K562 (cell line): ENCODE measurements at regions not wholly inside any gene's neighbourhood (a gene's known extent, or its start where the extent isn't known, plus 50 kb on each side); places are given as distances from the start of the nearest gene placed in this dataset.

Experiments
- ATAC-seq: fragments of 200-7000 bp; cut with Tn5 transposase; 3 replicates; pipeline ENCODE4 v1.9.1; 2020; ENCODE audit warnings: moderate library complexity
- BruUV-seq: library from RNA; stranded (reverse); fragments of 400-500 nt; replicated peaks from 2 replicates; lab custom pipeline; 2021; lab: Mats Ljungman, UMichigan
- CTCF ChIA-PET: fragments of 300-600 bp; formaldehyde crosslinking; extraction: SDS; loops from one replicate; lab custom pipeline; 2021; ENCODE audit warnings: low intra/inter-chr PET ratio; lab: Yijun Ruan, JAX
- POLR2A ChIA-PET: fragments of 300-600, 350-650 bp; sonication (Branson Sonifier 250); formaldehyde crosslinking; extraction: SDS; loops from one replicate; lab custom pipeline; 2021; ENCODE audit warnings: antibody characterized with exemption, inconsistent platforms; lab: Yijun Ruan, JAX
- DNase-seq, 4 experiments: peaks; one replicate each; pipeline versions ENCODE4 v3.0.0 to v3.0.0-alpha.2; 2011 to 2018; ENCODE audit warnings: low spot score in 3 of 4, mixed read lengths in 3 of 4; ENCODE audit errors: extremely low read depth in 1 of 4
- FAIRE-seq: peaks from 2 replicates; lab custom pipeline; 2011; peaks lifted over from hg19 to GRCh38; lab: Jason Lieb, UNC
- H2AFZ ChIP-seq: 2 replicates; pipeline ENCODE4 v1.6.0; 2011; ENCODE audit warnings: low read depth, low read length, control low read depth, inconsistent platforms
- H3K27ac ChIP-seq: fragments of 200-600 bp; 3 replicates; pipeline ENCODE4 v1.8.0; 2011; ENCODE audit warnings: low read depth, mild to moderate bottlenecking, control low read depth, inconsistent platforms, low read length, moderate library complexity, mixed read lengths; ENCODE audit errors: extremely low read depth
- H3K27me3 ChIP-seq, 2 experiments: fragments of 300-600 bp in 1 of 2; 2 replicates in 1 of 2; 3 replicates in 1 of 2; pipeline versions ENCODE4 v1.6.0 to v1.8.0; 2011; ENCODE audit warnings: inconsistent platforms in 2 of 2, low read length in 2 of 2, mild to moderate bottlenecking in 1 of 2, mixed read lengths in 1 of 2, moderate library complexity in 1 of 2; ENCODE audit not compliant: control insufficient read depth in 2 of 2, insufficient read depth in 2 of 2
- H3K36me3 ChIP-seq: fragments of 300-600 bp; 3 replicates; pipeline ENCODE4 v1.8.0; 2011; ENCODE audit warnings: mild to moderate bottlenecking, low read length, inconsistent platforms; ENCODE audit not compliant: control insufficient read depth, insufficient read depth
- H3K4me1 ChIP-seq, 2 experiments: fragments of 200-600 bp in 1 of 2; replicated peaks in 1 of 2; 2 replicates in 1 of 2; 3 replicates in 1 of 2; pipeline versions ENCODE4 v1.5.1 to v1.8.0; 2011; ENCODE audit warnings: inconsistent platforms in 2 of 2, low read length in 2 of 2, mild to moderate bottlenecking in 1 of 2, mixed read lengths in 1 of 2, moderate library complexity in 1 of 2; ENCODE audit not compliant: control insufficient read depth in 2 of 2, insufficient read depth in 2 of 2
- H3K4me2 ChIP-seq: 2 replicates; pipeline ENCODE4 v1.6.1; 2011; ENCODE audit warnings: low read length, control low read depth, inconsistent platforms, mixed read lengths; ENCODE audit not compliant: insufficient read depth
- H3K4me3 ChIP-seq: fragments of 200-600 bp; sonication (generic), shearing (Covaris generic); 2 replicates; pipeline ENCODE4 v1.5.1; 2016; ENCODE audit warnings: control low read depth, inconsistent platforms
- H3K79me2 ChIP-seq: fragments of 200-600 bp; 3 replicates; pipeline ENCODE4 v1.8.0; 2011; ENCODE audit warnings: low read length, inconsistent platforms; ENCODE audit not compliant: control insufficient read depth, insufficient read depth
- H3K9ac ChIP-seq, 2 experiments: 2 replicates each; pipeline versions ENCODE4 v1.6.0 to v1.6.1; 2011; ENCODE audit warnings: low read depth in 2 of 2, low read length in 2 of 2, control low read depth in 1 of 2, inconsistent platforms in 1 of 2, mild to moderate bottlenecking in 1 of 2, mixed read lengths in 1 of 2; ENCODE audit not compliant: insufficient read depth in 1 of 2
- H3K9me1 ChIP-seq: one replicate; pipeline ENCODE4 v1.6.0; 2011; ENCODE audit warnings: inconsistent platforms, mild to moderate bottlenecking, low read length, moderate library complexity; ENCODE audit not compliant: control insufficient read depth, insufficient read depth
- H3K9me3 ChIP-seq: replicated peaks from 2 replicates; pipeline ENCODE4 v1.5.1; 2011; ENCODE audit warnings: low read depth, low read length, inconsistent platforms; ENCODE audit not compliant: control insufficient read depth, insufficient read depth
- H4K20me1 ChIP-seq: replicated peaks from 2 replicates; pipeline ENCODE4 v1.6.1; 2011; ENCODE audit warnings: low read length, inconsistent platforms, mixed read lengths; ENCODE audit not compliant: control insufficient read depth, insufficient read depth
- BACH1 ChIP-seq: fragments of 200-800 bp; sonication (Bioruptor generic); IDR thresholded peaks from 2 replicates; pipeline ENCODE4 v1.6.1; 2016; ENCODE audit warnings: missing genetic modification characterization, missing compliant biosample characterization
- CBX2 ChIP-seq: fragments of 200-600 bp; sonication (generic); IDR thresholded peaks from one replicate; pipeline ENCODE4 v1.6.1; 2012; ENCODE audit warnings: mild to moderate bottlenecking, low read length, inconsistent platforms; ENCODE audit not compliant: insufficient read depth, poor library complexity, severe bottlenecking
- EZH2 ChIP-seq: IDR thresholded peaks from 2 replicates; pipeline ENCODE4 v1.6.1; 2012; ENCODE audit warnings: low read depth, mild to moderate bottlenecking, inconsistent platforms, low read length, borderline replicate concordance
- FOXA3 ChIP-seq, 2 experiments: fragments of 450-650 bp in 1 of 2; sonication (generic) in 1 of 2; formaldehyde crosslinking; IDR thresholded peaks in 1 of 2; conservative IDR thresholded peaks in 1 of 2; 2 replicates each; pipeline versions ENCODE4 v1.4.0 to v1.8.0; 2020 to 2022; ENCODE audit warnings: mild to moderate bottlenecking in 2 of 2, missing genetic modification reagents in 1 of 2
- HMG20B ChIP-seq: fragments of 250-450 bp; sonication (Bioruptor Pico); IDR thresholded peaks from 2 replicates; pipeline ENCODE4 v1.5.0; 2021; ENCODE audit warnings: mild to moderate bottlenecking
- KLF13 ChIP-seq: fragments of 450-650 bp; IDR thresholded peaks from 2 replicates; pipeline ENCODE4 v1.6.1; 2016; ENCODE audit warnings: missing genetic modification characterization, low read depth, mild to moderate bottlenecking, missing compliant biosample characterization, moderate library complexity, borderline replicate concordance
- RB1 ChIP-seq: fragments of 450-650 bp; IDR thresholded peaks from 2 replicates; pipeline ENCODE4 v1.6.1; 2017; ENCODE audit warnings: low read depth, mild to moderate bottlenecking
- SP1 ChIP-seq: sonication (generic); formaldehyde crosslinking; IDR thresholded peaks from 2 replicates; pipeline ENCODE4 v1.8.1; 2022; ENCODE audit warnings: mild to moderate bottlenecking, missing genetic modification reagents
- ZNF121 ChIP-seq: sonication (generic); formaldehyde crosslinking; conservative IDR thresholded peaks from 2 replicates; pipeline ENCODE4 v1.8.0; 2022; ENCODE audit warnings: missing genetic modification reagents
- ZNF398 ChIP-seq: fragments of 250-450 bp; sonication (Bioruptor Pico); IDR thresholded peaks from 2 replicates; pipeline ENCODE4 v1.8.0; 2021; ENCODE audit warnings: moderate library complexity, mild to moderate bottlenecking, inconsistent platforms
- in situ Hi-C: fragments of 300-500 bp; cut with MboI; formaldehyde crosslinking; loops from 4 replicates; pipeline ENCODE4 v1.15.0; 2018; ENCODE audit warnings: inconsistent platforms, mixed read lengths
- intact Hi-C: fragments of 100-400 bp; cut with micrococcal nuclease; formaldehyde crosslinking; loops from 2 replicates; pipeline ENCODE4 v1.14.2; 2022
- TF ChIP-seq, protein P1 (sequence below): sonication (generic); formaldehyde crosslinking; IDR thresholded peaks from 2 replicates; pipeline ENCODE4 v1.8.0; 2022; ENCODE audit warnings: mild to moderate bottlenecking, low read depth, missing genetic modification reagents
- TF ChIP-seq, protein P2 (sequence below), 2 experiments: fragments of 450-650 bp; IDR thresholded peaks; 2 replicates each; pipeline ENCODE4 v1.6.1; 2016; ENCODE audit warnings: mild to moderate bottlenecking in 2 of 2, borderline replicate concordance in 1 of 2, low read depth in 1 of 2, moderate library complexity in 1 of 2

DNA sequence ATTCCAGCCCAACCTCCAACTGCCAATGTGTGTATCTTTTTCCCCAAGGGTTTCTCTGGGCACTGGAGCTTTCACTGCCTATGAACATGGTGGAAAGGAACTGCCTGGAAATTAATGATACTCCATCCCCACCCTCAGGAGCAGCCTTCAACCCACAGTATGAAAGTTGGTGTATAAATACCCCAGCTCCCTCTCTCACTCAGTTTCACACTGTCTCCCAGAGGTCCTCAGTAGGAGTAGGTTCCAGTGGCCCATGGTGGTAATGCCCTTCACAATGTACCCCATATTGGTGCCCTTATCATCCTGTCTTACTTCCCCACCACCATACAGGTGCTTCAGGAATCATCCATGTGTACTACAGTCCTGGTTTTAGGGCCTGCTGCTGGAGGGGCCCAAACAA lies 462.6 kb downstream of the MIAT start:
- no peak overlapping the region for H3K27ac ChIP-seq
- in situ Hi-C loops (no loop called here), intact Hi-C loops (no loop called here)
- BruUV-seq = no TSS peak
- no peaks in the 10 kb centered on the region for H3K9me3 ChIP-seq
- no peak for ATAC-seq
- H3K4me1 ChIP-seq = no peaks in the 10 kb centered on the region; a peak in 1 of 5 replicates
- ChIA-PET CTCF (no interaction called here), POLR2A (no interaction called here)
- no peaks in the 10 kb centered on the region for H3K36me3 ChIP-seq
- no peaks in the 10 kb centered on the region for H3K9me1 ChIP-seq
- no peaks in the 10 kb centered on the region for H4K20me1 ChIP-seq
- H3K79me2 ChIP-seq = no peaks in the 10 kb centered on the region
- H3K9ac ChIP-seq = no peak overlapping the region
- no peak for FAIRE-seq
- no peak overlapping the region for H2AFZ ChIP-seq
- H3K4me2 ChIP-seq = no peak overlapping the region
- H3K4me3 ChIP-seq = no peak overlapping the region
- H3K27me3 ChIP-seq = 0 out of 5 replicates have a peak, but pooled peaks cover 0 to 2% of the 10 kb centered on the region in 2 experiments
- no peak for DNase-seq
- TF ChIP-seq CBX2 = no peak
- no peak for TF ChIP-seq HMG20B (CRISPR knock-in tag)
- TF ChIP-seq KLF13 (tag) = no peak
- TF ChIP-seq BACH1 (tag) = no peak
- no peak for TF ChIP-seq ZNF398 (CRISPR knock-in tag)
- TF ChIP-seq, protein P1, sequence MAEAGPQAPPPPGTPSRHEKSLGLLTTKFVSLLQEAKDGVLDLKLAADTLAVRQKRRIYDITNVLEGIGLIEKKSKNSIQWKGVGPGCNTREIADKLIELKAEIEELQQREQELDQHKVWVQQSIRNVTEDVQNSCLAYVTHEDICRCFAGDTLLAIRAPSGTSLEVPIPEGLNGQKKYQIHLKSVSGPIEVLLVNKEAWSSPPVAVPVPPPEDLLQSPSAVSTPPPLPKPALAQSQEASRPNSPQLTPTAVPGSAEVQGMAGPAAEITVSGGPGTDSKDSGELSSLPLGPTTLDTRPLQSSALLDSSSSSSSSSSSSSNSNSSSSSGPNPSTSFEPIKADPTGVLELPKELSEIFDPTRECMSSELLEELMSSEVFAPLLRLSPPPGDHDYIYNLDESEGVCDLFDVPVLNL (CRISPR knock-in tag) = no peak
- TF ChIP-seq EZH2 = no peak
- no peak for TF ChIP-seq RB1
- TF ChIP-seq ZNF121 = no peak
- TF ChIP-seq, protein P2, sequence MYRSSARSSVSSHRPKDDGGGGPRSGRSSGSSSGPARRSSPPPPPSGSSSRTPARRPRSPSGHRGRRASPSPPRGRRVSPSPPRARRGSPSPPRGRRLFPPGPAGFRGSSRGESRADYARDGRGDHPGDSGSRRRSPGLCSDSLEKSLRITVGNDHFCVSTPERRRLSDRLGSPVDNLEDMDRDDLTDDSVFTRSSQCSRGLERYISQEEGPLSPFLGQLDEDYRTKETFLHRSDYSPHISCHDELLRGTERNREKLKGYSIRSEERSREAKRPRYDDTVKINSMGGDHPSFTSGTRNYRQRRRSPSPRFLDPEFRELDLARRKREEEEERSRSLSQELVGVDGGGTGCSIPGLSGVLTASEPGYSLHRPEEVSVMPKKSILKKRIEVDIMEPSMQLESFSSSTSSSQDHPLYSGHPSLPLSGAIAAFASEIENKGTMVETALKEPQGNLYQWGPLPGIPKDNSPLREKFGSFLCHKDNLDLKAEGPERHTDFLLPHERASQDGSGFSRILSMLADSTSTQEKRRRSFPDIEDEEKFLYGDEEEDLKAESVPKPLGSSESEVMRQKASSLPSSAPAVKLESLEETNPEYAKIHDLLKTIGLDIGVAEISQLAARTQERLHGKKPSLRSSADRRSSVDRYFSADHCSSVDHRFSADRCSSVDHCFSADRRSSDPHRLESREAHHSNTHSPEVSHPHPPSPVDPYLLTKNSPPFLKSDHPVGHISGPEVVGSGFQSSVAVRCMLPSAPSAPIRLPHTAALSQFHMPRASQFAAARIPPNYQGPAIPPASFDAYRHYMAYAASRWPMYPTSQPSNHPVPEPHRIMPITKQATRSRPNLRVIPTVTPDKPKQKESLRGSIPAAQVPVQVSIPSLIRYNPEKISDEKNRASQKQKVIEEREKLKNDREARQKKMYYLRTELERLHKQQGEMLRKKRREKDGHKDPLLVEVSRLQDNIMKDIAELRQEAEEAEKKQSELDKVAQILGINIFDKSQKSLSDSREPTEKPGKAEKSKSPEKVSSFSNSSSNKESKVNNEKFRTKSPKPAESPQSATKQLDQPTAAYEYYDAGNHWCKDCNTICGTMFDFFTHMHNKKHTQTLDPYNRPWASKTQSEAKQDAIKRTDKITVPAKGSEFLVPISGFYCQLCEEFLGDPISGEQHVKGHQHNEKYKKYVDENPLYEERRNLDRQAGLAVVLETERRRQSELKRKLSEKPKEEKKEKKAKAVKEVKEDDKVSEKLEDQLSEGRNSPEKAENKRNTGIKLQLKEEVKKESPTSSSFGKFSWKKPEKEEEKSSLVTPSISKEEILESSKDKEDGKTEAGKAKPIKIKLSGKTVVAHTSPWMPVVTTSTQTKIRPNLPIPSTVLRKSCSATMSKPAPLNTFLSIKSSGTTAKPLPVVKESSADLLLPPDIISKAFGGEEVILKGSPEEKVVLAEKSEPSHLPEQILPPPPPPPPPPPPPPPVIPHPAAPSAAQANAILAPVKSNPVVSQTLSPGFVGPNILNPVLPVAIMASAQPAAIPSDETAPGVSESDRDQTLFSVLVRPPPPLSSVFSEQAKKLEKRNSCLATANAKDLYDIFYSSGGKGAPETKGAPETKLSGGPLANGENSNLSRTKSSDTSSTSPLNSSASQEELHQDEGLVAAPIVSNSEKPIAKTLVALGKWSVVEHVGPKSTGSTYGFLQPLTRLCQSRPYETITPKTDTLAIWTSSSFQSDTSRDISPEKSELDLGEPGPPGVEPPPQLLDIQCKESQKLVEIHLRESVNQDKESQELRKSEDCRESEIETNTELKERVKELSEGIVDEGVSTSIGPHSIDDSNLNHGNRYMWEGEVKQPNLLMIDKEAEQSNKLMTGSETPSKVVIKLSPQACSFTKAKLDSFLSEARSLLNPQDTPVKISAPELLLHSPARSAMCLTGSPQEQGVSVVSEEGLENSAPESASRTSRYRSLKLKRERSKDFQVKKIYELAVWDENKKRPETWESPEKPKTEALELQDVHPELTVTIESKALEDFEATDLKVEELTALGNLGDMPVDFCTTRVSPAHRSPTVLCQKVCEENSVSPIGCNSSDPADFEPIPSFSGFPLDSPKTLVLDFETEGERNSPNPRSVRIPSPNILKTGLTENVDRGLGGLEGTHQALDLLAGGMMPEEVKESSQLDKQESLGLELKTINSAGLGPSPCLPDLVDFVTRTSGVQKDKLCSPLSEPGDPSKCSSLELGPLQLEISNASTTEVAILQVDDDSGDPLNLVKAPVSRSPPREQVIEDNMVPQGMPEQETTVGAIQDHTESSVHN (IDR thresholded peaks at IDR 0.05; ENCODE audit: borderline replicate concordance in 1 of 2, low read depth in 1 of 2) = no peak
- TF ChIP-seq FOXA3 (CRISPR knock-in tag; conservative IDR thresholded peaks at IDR 0.05 in 1 of 2, IDR thresholded peaks at IDR 0.05 in 1 of 2) = no peak
- TF ChIP-seq SP1 (CRISPR knock-in tag) = no peak
